RWPE2 (cell line): ENCODE measurements at regions not wholly inside any gene's neighbourhood (a gene's known extent, or its start where the extent isn't known, plus 50 kb on each side); places are given as distances from the start of the nearest gene placed in this dataset.

ENCODE experiments used
- ATAC-seq: fragments of 200-7000 bp; cut with Tn5 transposase; 3 replicates; pipeline ENCODE4 v1.9.1; 2021; ENCODE audit warnings: low read depth
- DNase-seq: peaks from one replicate; pipeline ENCODE4 v3.0.0-alpha.2; 2020; ENCODE audit warnings: low spot score
- H3K27ac ChIP-seq: fragments of 450-650 bp; 2 replicates; pipeline ENCODE4 v1.5.1; 2017; ENCODE audit warnings: mild to moderate bottlenecking; ENCODE audit not compliant: poor library complexity, severe bottlenecking
- H3K27me3 ChIP-seq: fragments of 250-450 bp; sonication (Bioruptor Pico); 2 replicates; pipeline ENCODE4 v1.5.1; 2021; ENCODE audit warnings: mild to moderate bottlenecking, moderate library complexity; ENCODE audit not compliant: insufficient read depth, poor library complexity, severe bottlenecking
- H3K36me3 ChIP-seq: fragments of 250-450 bp; sonication (Bioruptor Pico); 2 replicates; pipeline ENCODE4 v1.5.1; 2020; ENCODE audit warnings: low read depth, mild to moderate bottlenecking, moderate library complexity
- H3K4me1 ChIP-seq: fragments of 250-450 bp; sonication (Bioruptor Pico); 2 replicates; pipeline ENCODE4 v1.5.1; 2021; ENCODE audit warnings: mild to moderate bottlenecking, moderate library complexity; ENCODE audit not compliant: insufficient read depth, poor library complexity, severe bottlenecking
- H3K4me3 ChIP-seq: fragments of 250-450 bp; sonication (Bioruptor Pico); 2 replicates; pipeline ENCODE4 v1.5.1; 2021; ENCODE audit warnings: mild to moderate bottlenecking, moderate library complexity; ENCODE audit not compliant: severe bottlenecking
- H3K9me3 ChIP-seq: fragments of 250-450 bp; sonication (Bioruptor Pico); 2 replicates; pipeline ENCODE4 v1.5.1; 2021; ENCODE audit warnings: mild to moderate bottlenecking, moderate library complexity; ENCODE audit not compliant: severe bottlenecking
- TF ChIP-seq, protein P1 (sequence below): fragments of 450-650 bp; IDR thresholded peaks from one replicate; pipeline ENCODE4 v1.5.1; 2017; ENCODE audit warnings: mild to moderate bottlenecking, moderate library complexity; ENCODE audit not compliant: poor library complexity, severe bottlenecking

DNA sequence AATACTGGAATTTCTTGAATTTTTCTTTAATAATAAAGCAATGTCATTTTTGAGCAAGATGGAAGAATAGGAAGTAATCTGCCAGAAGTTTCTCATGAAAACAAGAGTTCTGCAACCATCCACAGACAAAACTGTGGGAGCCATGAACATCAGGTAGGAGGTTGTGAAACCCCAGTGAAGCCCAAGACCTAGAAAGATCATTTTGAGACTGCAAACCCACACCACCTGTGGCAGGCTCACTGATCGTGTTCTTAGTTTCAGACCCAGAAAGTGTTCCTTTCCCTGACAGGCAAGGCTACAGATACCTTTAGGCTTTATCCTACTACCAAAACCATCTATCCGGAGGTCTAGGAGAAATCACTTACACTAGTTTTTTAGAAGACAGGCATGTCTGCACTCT, 2189.8 kb upstream of the PCDH20 start:
- TF ChIP-seq, protein P1, sequence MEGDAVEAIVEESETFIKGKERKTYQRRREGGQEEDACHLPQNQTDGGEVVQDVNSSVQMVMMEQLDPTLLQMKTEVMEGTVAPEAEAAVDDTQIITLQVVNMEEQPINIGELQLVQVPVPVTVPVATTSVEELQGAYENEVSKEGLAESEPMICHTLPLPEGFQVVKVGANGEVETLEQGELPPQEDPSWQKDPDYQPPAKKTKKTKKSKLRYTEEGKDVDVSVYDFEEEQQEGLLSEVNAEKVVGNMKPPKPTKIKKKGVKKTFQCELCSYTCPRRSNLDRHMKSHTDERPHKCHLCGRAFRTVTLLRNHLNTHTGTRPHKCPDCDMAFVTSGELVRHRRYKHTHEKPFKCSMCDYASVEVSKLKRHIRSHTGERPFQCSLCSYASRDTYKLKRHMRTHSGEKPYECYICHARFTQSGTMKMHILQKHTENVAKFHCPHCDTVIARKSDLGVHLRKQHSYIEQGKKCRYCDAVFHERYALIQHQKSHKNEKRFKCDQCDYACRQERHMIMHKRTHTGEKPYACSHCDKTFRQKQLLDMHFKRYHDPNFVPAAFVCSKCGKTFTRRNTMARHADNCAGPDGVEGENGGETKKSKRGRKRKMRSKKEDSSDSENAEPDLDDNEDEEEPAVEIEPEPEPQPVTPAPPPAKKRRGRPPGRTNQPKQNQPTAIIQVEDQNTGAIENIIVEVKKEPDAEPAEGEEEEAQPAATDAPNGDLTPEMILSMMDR, result no peak
- H3K36me3 ChIP-seq, result no peaks in the 10 kb centered on the region
- no peak for DNase-seq
- no peak overlapping the region for H3K4me3 ChIP-seq
- no peaks in the 10 kb centered on the region for H3K9me3 ChIP-seq
- H3K27me3 ChIP-seq, result no peaks in the 10 kb centered on the region
- no peaks in the 10 kb centered on the region for H3K4me1 ChIP-seq
- no peak for ATAC-seq
- H3K27ac ChIP-seq, result no peak overlapping the region

DNA sequence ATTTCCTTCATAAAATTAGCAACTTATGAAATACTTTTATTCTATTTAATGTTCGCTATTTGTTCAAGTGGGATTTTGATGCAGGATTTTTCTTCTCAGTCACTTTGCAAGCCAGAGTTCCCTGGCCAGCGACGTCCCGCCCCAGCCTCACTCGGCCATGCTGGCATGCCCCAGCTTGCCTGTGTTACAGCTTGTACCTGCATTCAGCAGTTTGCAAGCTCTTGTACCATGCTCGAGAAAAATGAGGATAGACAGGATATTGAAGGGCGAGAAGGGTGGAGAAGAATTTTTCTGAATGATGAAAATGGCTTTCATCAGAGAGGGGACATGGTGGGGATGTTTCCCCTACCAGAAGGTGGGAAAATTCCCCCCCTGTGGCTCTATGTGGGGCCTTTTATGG, 2180.2 kb upstream of the PCDH20 start:
- no peaks in the 10 kb centered on the region for H3K36me3 ChIP-seq
- ATAC-seq, result peak; percentile 57; the same call in 2 of the 3 replicates
- no peaks in the 10 kb centered on the region for H3K9me3 ChIP-seq
- H3K4me3 ChIP-seq, result no peak overlapping the region
- no peak overlapping the region for H3K27ac ChIP-seq
- no peaks in the 10 kb centered on the region for H3K27me3 ChIP-seq
- H3K4me1 ChIP-seq, result peaks cover 6% of the 10 kb centered on the region
- DNase-seq, result no peak
- TF ChIP-seq, protein P1, result no peak

GRCh38 chr13:63586467-63586866, 2170.8 kb upstream of the PCDH20 start:
- Histone ChIP-seq H3K27ac (no peak overlapping the region), H3K4me3 (no peak overlapping the region), H3K9me3 (no peaks in the 10 kb centered on the region), H3K27me3 (no peaks in the 10 kb centered on the region), H3K36me3 (no peaks in the 10 kb centered on the region), H3K4me1 (no peaks in the 10 kb centered on the region)
- ATAC-seq, result no peak
- DNase-seq, result no peak
- TF ChIP-seq, protein P1, result no peak

- H3K4me1 ChIP-seq, result no peaks in the 10 kb centered on the region
- no peaks in the 10 kb centered on the region for H3K9me3 ChIP-seq
- H3K27me3 ChIP-seq, result no peaks in the 10 kb centered on the region
- no peak overlapping the region for H3K27ac ChIP-seq
- H3K36me3 ChIP-seq, result no peaks in the 10 kb centered on the region
- TF ChIP-seq, protein P1, result no peak
- no peak for ATAC-seq
- no peak for DNase-seq
- no peak overlapping the region for H3K4me3 ChIP-seq
Measured at GRCh38 chr13:63578796-63579195, 2163.1 kb upstream of the PCDH20 start.

- H3K9me3 ChIP-seq, result no peaks in the 10 kb centered on the region
- TF ChIP-seq, protein P1, result no peak
- no peaks in the 10 kb centered on the region for H3K4me1 ChIP-seq
- no peaks in the 10 kb centered on the region for H3K27me3 ChIP-seq
- no peaks in the 10 kb centered on the region for H3K36me3 ChIP-seq
- no peak overlapping the region for H3K4me3 ChIP-seq
- no peak for DNase-seq
- no peak overlapping the region for H3K27ac ChIP-seq
- ATAC-seq, result no peak
Measured at GRCh38 chr13:63567031-63567430, 2151.4 kb upstream of the PCDH20 start.
